GM18519 (cell line): ENCODE measurements at regions not wholly inside any gene's neighbourhood (a gene's known extent, or its start where the extent isn't known, plus 50 kb on each side); places are given as distances from the start of the nearest gene placed in this dataset.

Source experiments
- ATAC-seq: cut with Tn5 transposase; IDR thresholded peaks from one replicate; pipeline ENCODE4 v1.9.1; 2021; ENCODE audit warnings: mild to moderate bottlenecking, moderate library complexity; ENCODE audit not compliant: unreplicated experiment, low FRiP score

DNA sequence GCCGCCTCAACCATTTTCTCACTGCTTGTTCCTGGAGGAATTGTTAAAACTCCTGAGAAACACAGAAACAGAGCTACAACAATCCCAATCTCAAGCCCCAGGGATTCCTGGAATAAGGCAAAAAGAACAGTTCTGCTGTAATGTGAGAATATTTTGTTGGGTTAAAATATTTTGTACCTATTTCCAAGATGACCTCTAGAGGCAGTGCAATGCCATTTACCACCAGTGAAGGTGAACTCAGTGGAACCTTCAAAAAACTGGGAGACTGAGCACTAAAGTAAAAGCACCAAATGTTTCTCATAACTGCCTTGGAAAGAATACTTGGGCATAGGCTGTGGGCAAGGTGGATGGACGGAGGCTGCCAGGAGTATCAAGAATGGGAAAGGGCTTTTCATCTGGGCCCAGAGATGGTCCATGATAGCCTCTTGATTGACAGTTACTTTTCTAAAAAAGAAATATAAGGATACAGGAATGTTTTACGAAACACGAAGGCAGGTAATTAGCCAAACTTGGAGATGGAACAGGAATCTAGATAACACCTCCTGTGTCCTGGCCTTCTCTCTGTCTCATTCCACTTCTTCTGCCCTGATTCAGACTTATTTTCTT, 334.0 kb upstream of the FLRT2 start:
- ATAC-seq = no peak

GRCh38 chr14:85198001-85198400, 331.9 kb upstream of the FLRT2 start:
- no peak for ATAC-seq

DNA sequence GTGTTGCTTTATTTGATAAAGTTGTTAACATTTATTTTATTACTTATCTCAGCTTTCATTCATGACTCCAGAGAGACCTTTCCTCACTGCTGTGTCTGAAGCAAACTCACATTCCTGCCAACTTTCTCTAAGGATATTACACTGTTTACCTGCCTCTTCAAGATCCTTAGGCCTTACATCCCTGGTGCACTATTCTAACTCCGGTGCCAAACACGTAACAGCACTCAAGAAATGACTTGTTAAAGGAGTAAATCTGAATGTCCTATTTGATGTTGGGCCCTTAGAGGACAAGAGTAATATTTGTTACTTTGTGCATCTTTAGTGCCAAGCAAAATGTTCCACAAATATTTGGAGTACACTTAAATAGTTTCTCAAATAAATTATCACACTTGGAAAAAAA, 324.1 kb upstream of the FLRT2 start:
- ATAC-seq = no peak

DNA sequence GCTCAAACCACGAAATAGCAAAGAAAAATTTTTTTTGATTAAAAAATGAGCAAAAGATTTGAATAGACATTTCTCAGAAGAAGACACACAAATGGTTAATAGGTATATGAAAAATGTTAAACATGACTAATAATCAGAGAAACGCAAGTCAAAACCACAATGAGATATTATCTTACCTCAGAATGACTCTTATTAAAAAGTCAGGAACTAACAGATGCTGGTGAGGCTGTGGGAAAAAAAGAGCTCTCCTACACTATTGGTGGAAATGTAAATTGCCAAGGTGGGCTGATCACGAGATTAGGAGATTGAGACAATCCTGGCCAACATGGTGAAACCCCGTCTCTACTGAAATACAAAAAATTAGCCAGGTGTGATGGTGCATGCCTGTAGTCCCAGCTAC, 315.5 kb upstream of the FLRT2 start:
- ATAC-seq = no peak

- ATAC-seq = no peak
Observed at GRCh38 chr14:85217412-85217811, 312.5 kb upstream of the FLRT2 start.

GRCh38 chr14:85218982-85219381, 311.0 kb upstream of the FLRT2 start:
- no peak for ATAC-seq

- no peak for ATAC-seq
Observed at GRCh38 chr14:85221832-85222231, 308.1 kb upstream of the FLRT2 start.

DNA sequence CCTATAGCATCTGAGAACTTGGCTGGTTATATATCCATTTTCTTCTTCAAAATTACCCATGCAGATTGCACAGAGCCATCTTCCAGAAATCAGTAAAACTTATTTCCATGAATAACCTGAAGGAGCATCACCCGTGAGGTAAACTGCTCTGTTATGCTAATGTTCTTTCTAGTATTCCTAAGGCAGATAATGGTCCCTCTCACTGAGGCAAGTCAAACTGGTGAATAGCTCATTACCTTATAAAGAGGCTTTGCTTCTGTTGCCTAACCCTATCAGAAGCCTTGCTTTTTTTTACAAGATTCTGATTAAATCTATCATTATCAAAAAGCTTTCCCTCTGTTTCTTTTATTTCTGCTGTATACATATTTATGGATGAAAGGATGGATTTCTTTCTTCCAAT, 307.6 kb upstream of the FLRT2 start:
- no peak for ATAC-seq

DNA sequence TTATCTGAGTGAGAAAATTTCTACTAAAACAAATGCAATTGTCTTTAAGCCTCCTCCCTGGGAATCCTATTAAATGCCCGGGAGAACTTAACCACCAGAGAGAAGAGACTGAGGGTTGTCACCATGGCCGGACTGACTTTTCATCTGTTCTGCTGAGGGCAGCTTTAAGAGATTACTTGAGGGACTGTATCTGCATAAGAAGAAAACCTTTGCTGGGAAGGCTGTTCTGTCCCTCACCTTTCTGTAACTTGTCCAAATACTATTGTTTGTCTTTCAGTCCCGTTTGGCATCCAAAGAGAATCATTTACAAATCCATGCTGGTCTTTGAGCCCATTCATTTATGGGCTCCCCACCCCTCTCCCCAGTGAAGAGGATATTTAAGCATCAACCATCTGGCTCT, 306.3 kb upstream of the FLRT2 start:
- no peak for ATAC-seq

DNA sequence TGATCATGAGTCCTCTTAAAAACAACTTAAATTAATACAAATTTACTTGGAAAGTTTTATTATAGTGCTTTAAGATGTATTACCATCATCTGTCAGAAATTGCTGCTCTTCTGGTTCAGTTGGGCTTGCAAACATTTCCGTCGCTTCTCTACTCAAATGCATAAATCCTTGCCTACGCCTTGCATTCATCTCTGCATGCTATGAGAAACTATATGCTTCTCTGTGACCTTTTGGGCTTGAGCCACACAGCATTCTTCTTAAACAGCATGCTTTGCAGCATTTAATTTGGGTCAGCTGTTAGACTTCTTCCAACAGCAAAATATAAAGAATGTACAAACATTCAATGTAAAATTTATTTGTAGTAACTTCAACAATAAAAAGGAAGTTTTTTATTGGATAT, 305.7 kb upstream of the FLRT2 start:
- ATAC-seq = no peak

GRCh38 chr14:85233756-85234155, 296.2 kb upstream of the FLRT2 start:
- ATAC-seq = no peak

DNA sequence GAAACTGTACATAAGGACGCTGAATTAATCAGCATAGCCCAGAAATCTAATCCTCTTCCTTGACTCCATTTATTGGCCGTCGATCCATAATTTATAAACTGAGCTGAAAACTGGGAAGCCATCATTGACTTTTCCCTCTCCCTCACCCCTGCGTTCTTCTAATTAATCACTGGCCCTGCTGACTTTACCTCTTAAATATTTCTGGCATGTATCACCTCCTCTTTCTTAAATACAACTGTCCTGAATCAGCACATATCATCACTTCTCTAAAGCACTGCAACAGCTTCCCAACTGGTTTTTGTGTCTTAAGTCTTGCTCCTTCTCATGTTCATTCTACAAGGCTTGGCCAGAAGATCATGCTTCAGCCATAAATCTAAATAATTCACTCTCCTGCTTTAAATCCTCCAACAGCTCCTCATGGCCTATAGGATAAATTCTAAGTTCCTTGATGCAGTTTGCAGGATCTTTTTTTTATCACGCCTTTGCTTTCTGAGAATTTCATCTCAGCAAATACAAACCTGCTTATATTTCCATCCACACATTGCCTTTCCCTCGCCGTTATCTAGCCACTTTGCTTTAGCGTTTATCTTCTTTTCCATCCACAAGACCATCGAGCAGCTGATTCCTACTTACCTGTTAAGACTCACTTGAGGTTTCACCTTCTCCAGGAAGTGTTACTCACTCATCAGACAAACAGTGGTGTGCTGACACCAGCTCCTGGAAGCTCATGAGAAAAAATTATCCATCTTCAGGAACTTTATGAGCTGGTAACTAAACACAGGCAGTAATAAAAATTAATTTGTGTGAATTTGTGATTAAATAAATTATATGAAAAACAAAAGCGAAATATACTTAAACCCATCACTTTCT, 295.6 kb upstream of the FLRT2 start:
- ATAC-seq = no peak

GRCh38 chr14:85235868-85236267, 294.1 kb upstream of the FLRT2 start:
- no peak for ATAC-seq

GRCh38 chr14:85236296-85236695, 293.6 kb upstream of the FLRT2 start:
- ATAC-seq = no peak

GRCh38 chr14:85239791-85240190, 290.2 kb upstream of the FLRT2 start:
- no peak for ATAC-seq

GRCh38 chr14:85241022-85241855, 288.7 kb upstream of the FLRT2 start:
- ATAC-seq = no peak

DNA sequence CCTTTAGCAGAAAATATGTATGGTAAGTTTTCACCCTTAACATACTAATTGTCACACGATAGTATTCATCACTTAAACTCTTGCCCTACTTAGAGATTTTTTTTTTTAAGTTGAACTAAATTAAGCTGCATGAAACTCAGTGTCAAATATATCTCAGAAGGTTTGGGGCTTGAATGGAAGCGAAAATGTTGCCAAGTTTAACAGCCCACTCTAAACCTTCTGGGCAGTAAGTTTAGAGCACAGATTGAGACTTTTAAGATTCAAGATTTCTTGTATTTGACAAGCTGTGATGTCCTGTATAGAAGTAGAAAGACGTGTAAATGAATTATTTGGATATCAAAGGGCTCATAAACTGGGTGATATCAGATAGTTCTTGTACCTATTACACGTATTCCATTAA, 287.3 kb upstream of the FLRT2 start:
- no peak for ATAC-seq

GRCh38 chr14:85243321-85243720, 286.6 kb upstream of the FLRT2 start:
- ATAC-seq = no peak

- ATAC-seq = no peak
Observed at GRCh38 chr14:85247071-85247470, 282.9 kb upstream of the FLRT2 start.

GRCh38 chr14:85248881-85249635, 280.9 kb upstream of the FLRT2 start:
- no peak for ATAC-seq
